Thoracic aorta (tissue), 2 donors: ENCODE measurements at regions not wholly inside any gene's neighbourhood (a gene's known extent, or its start where the extent isn't known, plus 50 kb on each side); places are given as distances from the start of the nearest gene placed in this dataset.

Experiments used
- ATAC-seq: fragments of 150-250 bp; one replicate; pipeline ENCODE4 v1.8.0; 2017; ENCODE audit warnings: low read depth; ENCODE audit not compliant: insufficient number of reproducible peaks, low FRiP score
- DNase-seq: peaks from one replicate; pipeline ENCODE4 v3.0.0-alpha.2; 2020; ENCODE audit warnings: low spot score
- H3K27ac ChIP-seq, 2 donors: fragments of 200-600 bp; sonication (generic); 1 replicate in 1 of 2; 2 replicates in 1 of 2; pipeline ENCODE4 v1.5.1; 2016; ENCODE audit warnings: mild to moderate bottlenecking in 2 of 2, moderate library complexity in 2 of 2
- H3K27me3 ChIP-seq: fragments of 200-600 bp; sonication (generic); replicated peaks from 2 replicates; pipeline ENCODE4 v1.6.0; 2016; ENCODE audit warnings: mild to moderate bottlenecking; ENCODE audit not compliant: insufficient read depth
- H3K36me3 ChIP-seq: fragments of 200-600 bp; sonication (generic); one replicate; pipeline ENCODE4 v1.5.1; 2016
- H3K4me1 ChIP-seq, 2 donors: fragments of 200-600 bp; sonication (generic); 1 replicate in 1 of 2; 2 replicates in 1 of 2; pipeline versions ENCODE4 v1.5.1 to v1.6.0; 2016; ENCODE audit warnings: low read depth in 2 of 2, mild to moderate bottlenecking in 1 of 2; ENCODE audit not compliant: control insufficient read depth in 1 of 2
- H3K4me3 ChIP-seq: fragments of 200-600 bp; sonication (generic); 2 replicates; pipeline ENCODE4 v1.5.1; 2016; ENCODE audit warnings: mild to moderate bottlenecking
- H3K9me3 ChIP-seq: fragments of 200-600 bp; sonication (generic); 2 replicates; pipeline ENCODE4 v1.5.1; 2016
- TF ChIP-seq, protein P1 (sequence below): fragments of 200-600 bp; sonication (generic); IDR thresholded peaks from one replicate; pipeline ENCODE4 v1.5.1; 2019; ENCODE audit warnings: antibody characterized with exemption

DNA sequence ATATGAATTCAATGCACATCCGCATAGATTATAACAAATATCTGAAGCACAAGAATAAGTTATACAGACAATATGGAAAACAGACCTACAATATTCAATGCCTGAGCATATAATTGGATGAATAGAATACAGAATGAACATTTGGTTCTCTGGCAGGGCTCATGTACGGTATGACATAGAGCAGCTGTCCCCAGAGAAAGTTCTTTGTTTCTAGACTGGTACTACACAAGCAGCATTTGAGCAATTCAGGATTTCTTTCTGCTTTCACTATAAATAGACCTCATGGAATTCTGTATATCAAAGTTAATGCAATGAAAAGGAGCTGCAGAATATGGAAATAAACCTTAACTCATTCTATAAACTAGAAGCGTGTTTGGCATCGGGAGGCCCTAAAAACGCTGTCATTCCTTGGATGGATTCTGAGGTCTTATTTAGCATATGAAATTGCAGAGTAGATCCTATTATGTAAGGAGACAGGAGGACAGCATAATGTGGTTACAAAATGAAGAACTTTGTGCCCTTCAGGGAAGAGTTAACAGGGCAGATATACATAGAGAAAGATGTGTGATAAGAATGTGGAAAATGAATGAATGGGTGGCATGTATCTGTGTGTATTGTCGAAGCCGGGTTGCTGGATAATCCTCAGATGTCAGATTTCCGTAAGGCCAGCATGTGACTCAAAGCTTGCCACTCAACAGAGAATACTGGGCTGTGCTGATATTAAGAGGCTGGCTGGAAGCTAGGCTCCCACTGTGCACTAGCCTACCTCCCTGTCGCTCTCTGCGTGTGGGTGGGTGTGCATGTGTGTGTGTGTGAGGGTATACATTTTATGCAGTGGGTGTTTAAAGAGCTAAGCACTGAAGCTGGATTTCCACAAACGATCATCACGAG is 103.3 kb upstream of the SLC4A4 start:
- TF ChIP-seq, protein P1, sequence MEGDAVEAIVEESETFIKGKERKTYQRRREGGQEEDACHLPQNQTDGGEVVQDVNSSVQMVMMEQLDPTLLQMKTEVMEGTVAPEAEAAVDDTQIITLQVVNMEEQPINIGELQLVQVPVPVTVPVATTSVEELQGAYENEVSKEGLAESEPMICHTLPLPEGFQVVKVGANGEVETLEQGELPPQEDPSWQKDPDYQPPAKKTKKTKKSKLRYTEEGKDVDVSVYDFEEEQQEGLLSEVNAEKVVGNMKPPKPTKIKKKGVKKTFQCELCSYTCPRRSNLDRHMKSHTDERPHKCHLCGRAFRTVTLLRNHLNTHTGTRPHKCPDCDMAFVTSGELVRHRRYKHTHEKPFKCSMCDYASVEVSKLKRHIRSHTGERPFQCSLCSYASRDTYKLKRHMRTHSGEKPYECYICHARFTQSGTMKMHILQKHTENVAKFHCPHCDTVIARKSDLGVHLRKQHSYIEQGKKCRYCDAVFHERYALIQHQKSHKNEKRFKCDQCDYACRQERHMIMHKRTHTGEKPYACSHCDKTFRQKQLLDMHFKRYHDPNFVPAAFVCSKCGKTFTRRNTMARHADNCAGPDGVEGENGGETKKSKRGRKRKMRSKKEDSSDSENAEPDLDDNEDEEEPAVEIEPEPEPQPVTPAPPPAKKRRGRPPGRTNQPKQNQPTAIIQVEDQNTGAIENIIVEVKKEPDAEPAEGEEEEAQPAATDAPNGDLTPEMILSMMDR, result no peak
- Histone ChIP-seq H3K4me3 (no peak overlapping the region), H3K9me3 (no peaks in the 10 kb centered on the region), H3K4me1 (peaks cover 5 to 18% of the 10 kb centered on the region in 2 donors), H3K27ac (no peak overlapping the region), H3K36me3 (no peaks in the 10 kb centered on the region), H3K27me3 (no peaks in the 10 kb centered on the region)
- DNase-seq (no peak), ATAC-seq (no peak)

DNA sequence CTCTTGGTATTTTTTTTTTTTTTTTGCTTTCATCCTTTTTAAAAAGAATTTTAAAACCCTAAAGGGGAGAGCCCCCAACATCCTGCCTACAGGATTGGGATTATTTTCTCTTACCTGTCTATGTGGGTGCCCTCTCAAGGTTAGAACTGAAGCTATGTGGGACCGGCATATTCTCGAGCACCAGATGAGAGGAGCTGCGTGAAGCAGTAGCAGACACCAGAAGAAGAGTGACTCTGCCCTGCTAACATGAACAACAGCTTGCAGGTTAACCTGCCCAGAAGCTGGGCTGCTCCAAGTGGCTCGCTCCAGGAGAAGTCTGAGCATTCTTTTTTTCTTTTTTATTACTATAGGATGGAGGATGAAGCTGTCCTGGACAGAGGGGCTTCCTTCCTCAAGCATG is 102.6 kb upstream of the SLC4A4 start:
- Histone ChIP-seq H3K4me3 (no peak overlapping the region), H3K27me3 (no peaks in the 10 kb centered on the region), H3K27ac (no peak overlapping the region), H3K9me3 (no peaks in the 10 kb centered on the region), H3K36me3 (no peaks in the 10 kb centered on the region), H3K4me1 (peaks cover 5 to 12% of the 10 kb centered on the region in 2 donors)
- DNase-seq (no peak), ATAC-seq (no peak)
- TF ChIP-seq, protein P1, result no peak

- TF ChIP-seq, protein P1, result no peak
- Histone ChIP-seq H3K4me1 (peaks cover 0 to 10% of the 10 kb centered on the region in 2 donors), H3K9me3 (no peaks in the 10 kb centered on the region), H3K36me3 (no peaks in the 10 kb centered on the region), H3K27me3 (no peaks in the 10 kb centered on the region), H3K4me3 (no peak overlapping the region), H3K27ac (no peak overlapping the region)
- DNase-seq (no peak), ATAC-seq (no peak)
Measured at GRCh38 chr4:71237641-71238040, 101.2 kb upstream of the SLC4A4 start.

DNA sequence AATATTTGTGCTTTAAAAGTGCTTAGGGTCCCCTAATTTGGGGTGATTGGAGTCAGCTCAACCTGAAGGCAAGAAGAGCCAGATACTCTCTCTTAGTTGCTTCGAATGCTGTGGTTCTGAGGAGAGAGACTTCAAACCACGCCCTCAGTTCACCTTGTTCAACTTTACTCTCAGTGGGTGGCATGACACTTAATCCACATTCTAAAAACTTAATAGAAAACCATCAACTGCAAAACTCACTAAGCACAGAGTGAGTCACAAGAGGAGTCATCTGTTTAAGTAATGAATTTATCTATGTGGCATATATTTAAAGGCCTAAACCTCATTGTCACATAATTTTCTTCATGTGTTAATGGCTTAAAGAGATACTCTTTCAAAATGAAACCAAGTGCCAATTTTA is 99.5 kb upstream of the SLC4A4 start:
- peaks cover 7 to 20% of the 10 kb centered on the region in 2 donors for H3K4me1 ChIP-seq
- H3K9me3 ChIP-seq, result no peaks in the 10 kb centered on the region
- TF ChIP-seq, protein P1, result no peak
- DNase-seq, result no peak
- no peaks in the 10 kb centered on the region for H3K27me3 ChIP-seq
- H3K27ac ChIP-seq, result no peak overlapping the region
- H3K36me3 ChIP-seq, result no peaks in the 10 kb centered on the region
- H3K4me3 ChIP-seq, result no peak overlapping the region
- no peak for ATAC-seq

DNA sequence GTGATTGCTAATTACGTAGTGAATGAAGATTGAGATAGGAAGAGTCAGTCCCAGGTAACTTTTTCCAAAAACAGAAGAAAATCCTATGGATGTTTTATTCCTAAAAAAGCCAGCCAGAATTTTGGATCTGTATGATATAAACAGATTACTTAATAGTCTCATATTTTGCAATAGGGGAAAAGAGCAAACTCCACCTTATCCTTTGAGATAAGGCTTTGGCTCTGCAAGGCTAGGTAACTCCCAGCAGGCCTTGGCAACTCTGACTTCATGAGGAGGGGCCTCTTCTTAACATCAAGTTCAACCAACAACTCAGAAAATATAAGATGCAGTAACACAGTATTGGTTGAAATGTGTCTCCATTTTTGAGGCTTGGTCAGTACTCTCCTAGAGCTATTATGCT is 98.7 kb upstream of the SLC4A4 start:
- H3K36me3 ChIP-seq, result no peaks in the 10 kb centered on the region
- TF ChIP-seq, protein P1, result no peak
- peaks cover 7 to 20% of the 10 kb centered on the region in 2 donors for H3K4me1 ChIP-seq
- no peak for DNase-seq
- no peak overlapping the region for H3K27ac ChIP-seq
- H3K9me3 ChIP-seq, result no peaks in the 10 kb centered on the region
- H3K27me3 ChIP-seq, result no peaks in the 10 kb centered on the region
- H3K4me3 ChIP-seq, result no peak overlapping the region
- ATAC-seq, result no peak
